ENCODE measurements at regions not wholly inside any gene's neighbourhood (a gene's known extent, or its start where the extent isn't known, plus 50 kb on each side); places are given as distances from the start of the nearest gene placed in this dataset.

GRCh38 chr10:94186722-94187121 is 176.0 kb downstream of the NOC3L start:
- Mint-ChIP-seq H3K4me3 (no peak overlapping the region), H3K36me3 (ENCODE audit: low read depth) (no peaks in the 10 kb centered on the region), H3K4me1 (ENCODE audit: low read depth) (peaks cover 2% of the 10 kb centered on the region), H3K27ac (no peak overlapping the region), H3K27me3 (ENCODE audit: low read depth) (peaks cover 11% of the 10 kb centered on the region), H3K9me3 (no peaks in the 10 kb centered on the region)
- CTCF ChIA-PET: interaction anchor here (0.7 kb wide), 1 partner anchor 169 kb away, joined by 3 read pairs; no protein-coding TSS in a partner anchor
- intact Hi-C loops (cut with micrococcal nuclease): no loop called here
- DNase-seq: no peak

- no peak for DNase-seq
- Mint-ChIP-seq H3K27ac (no peak overlapping the region), H3K9me3 (no peaks in the 10 kb centered on the region), H3K4me1 (ENCODE audit: low read depth) (no peaks in the 10 kb centered on the region), H3K36me3 (ENCODE audit: low read depth) (no peaks in the 10 kb centered on the region), H3K27me3 (ENCODE audit: low read depth) (peaks cover 10% of the 10 kb centered on the region), H3K4me3 (no peak overlapping the region)
- intact Hi-C loops (cut with micrococcal nuclease): no loop called here
- CTCF ChIA-PET: no interaction called here
These were observed 170.4 kb downstream of the NOC3L start for GRCh38 chr10:94192333-94192732.

GRCh38 chr10:94192974-94193373 is 169.8 kb downstream of the NOC3L start:
- CTCF ChIA-PET: no interaction called here
- H3K4me1 Mint-ChIP-seq (ENCODE audit: low read depth): no peaks in the 10 kb centered on the region
- intact Hi-C loops (cut with micrococcal nuclease): no loop called here
- no peaks in the 10 kb centered on the region for H3K36me3 Mint-ChIP-seq (ENCODE audit: low read depth)
- no peak overlapping the region for H3K27ac Mint-ChIP-seq
- peaks cover 10% of the 10 kb centered on the region for H3K27me3 Mint-ChIP-seq (ENCODE audit: low read depth)
- no peak for DNase-seq
- no peak overlapping the region for H3K4me3 Mint-ChIP-seq
- no peaks in the 10 kb centered on the region for H3K9me3 Mint-ChIP-seq

GRCh38 chr10:94193466-94193924 is 169.2 kb downstream of the NOC3L start:
- H3K36me3 Mint-ChIP-seq (ENCODE audit: low read depth): no peaks in the 10 kb centered on the region
- DNase-seq: no peak
- no peaks in the 10 kb centered on the region for H3K4me1 Mint-ChIP-seq (ENCODE audit: low read depth)
- H3K9me3 Mint-ChIP-seq: no peaks in the 10 kb centered on the region
- H3K27me3 Mint-ChIP-seq (ENCODE audit: low read depth): peaks cover 10% of the 10 kb centered on the region
- no peak overlapping the region for H3K4me3 Mint-ChIP-seq
- no peak overlapping the region for H3K27ac Mint-ChIP-seq
- CTCF ChIA-PET: no interaction called here
- intact Hi-C loops (cut with micrococcal nuclease): no loop called here

GRCh38 chr10:94194256-94194655 is 168.5 kb downstream of the NOC3L start:
- H3K4me1 Mint-ChIP-seq (ENCODE audit: low read depth): no peaks in the 10 kb centered on the region
- H3K27me3 Mint-ChIP-seq (ENCODE audit: low read depth): peaks cover 8% of the 10 kb centered on the region
- CTCF ChIA-PET: no interaction called here
- no peaks in the 10 kb centered on the region for H3K9me3 Mint-ChIP-seq
- no peak for DNase-seq
- no peak overlapping the region for H3K4me3 Mint-ChIP-seq
- H3K36me3 Mint-ChIP-seq (ENCODE audit: low read depth): no peaks in the 10 kb centered on the region
- intact Hi-C loops (cut with micrococcal nuclease): no loop called here
- no peak overlapping the region for H3K27ac Mint-ChIP-seq

GRCh38 chr10:94197241-94197640 is 165.5 kb downstream of the NOC3L start:
- no peaks in the 10 kb centered on the region for H3K4me1 Mint-ChIP-seq (ENCODE audit: low read depth)
- CTCF ChIA-PET: no interaction called here
- no peak overlapping the region for H3K4me3 Mint-ChIP-seq
- no peak for DNase-seq
- H3K9me3 Mint-ChIP-seq: no peaks in the 10 kb centered on the region
- H3K27me3 Mint-ChIP-seq (ENCODE audit: low read depth): peaks cover under 1% of the 10 kb centered on the region
- H3K27ac Mint-ChIP-seq: no peak overlapping the region
- intact Hi-C loops (cut with micrococcal nuclease): no loop called here
- H3K36me3 Mint-ChIP-seq (ENCODE audit: low read depth): no peaks in the 10 kb centered on the region

GRCh38 chr10:94198324-94198723 is 164.4 kb downstream of the NOC3L start:
- Mint-ChIP-seq H3K9me3 (no peaks in the 10 kb centered on the region), H3K36me3 (ENCODE audit: low read depth) (no peaks in the 10 kb centered on the region), H3K4me1 (ENCODE audit: low read depth) (no peaks in the 10 kb centered on the region), H3K27ac (no peak overlapping the region), H3K4me3 (no peak overlapping the region), H3K27me3 (ENCODE audit: low read depth) (peaks cover 3% of the 10 kb centered on the region)
- intact Hi-C loops (cut with micrococcal nuclease): no loop called here
- CTCF ChIA-PET: no interaction called here
- DNase-seq: no peak

GRCh38 chr10:94199565-94199964 is 163.2 kb downstream of the NOC3L start:
- intact Hi-C loops (cut with micrococcal nuclease): no loop called here
- no peak overlapping the region for H3K4me3 Mint-ChIP-seq
- CTCF ChIA-PET: no interaction called here

GRCh38 chr10:94200146-94200837 is 162.4 kb downstream of the NOC3L start:
- Mint-ChIP-seq H3K4me3 (no peak overlapping the region), H3K9me3 (no peaks in the 10 kb centered on the region), H3K4me1 (ENCODE audit: low read depth) (no peaks in the 10 kb centered on the region), H3K36me3 (ENCODE audit: low read depth) (no peaks in the 10 kb centered on the region), H3K27me3 (ENCODE audit: low read depth) (peaks cover 3% of the 10 kb centered on the region), H3K27ac (no peak overlapping the region)
- CTCF ChIA-PET: no interaction called here
- no peak for DNase-seq
- intact Hi-C loops (cut with micrococcal nuclease): no loop called here

More at GRCh38 chr10:94199565-94199964, 163.2 kb downstream of the NOC3L start:
- Mint-ChIP-seq H3K9me3 (no peaks in the 10 kb centered on the region), H3K4me1 (ENCODE audit: low read depth) (no peaks in the 10 kb centered on the region), H3K36me3 (ENCODE audit: low read depth) (no peaks in the 10 kb centered on the region), H3K27me3 (ENCODE audit: low read depth) (peaks cover 3% of the 10 kb centered on the region), H3K27ac (no peak overlapping the region)
- DNase-seq: no peak

GRCh38 chr10:94205396-94205831 is 157.3 kb downstream of the NOC3L start:
- no peak overlapping the region for H3K27ac Mint-ChIP-seq
- H3K9me3 Mint-ChIP-seq: no peaks in the 10 kb centered on the region
- H3K4me3 Mint-ChIP-seq: no peak overlapping the region
- H3K36me3 Mint-ChIP-seq (ENCODE audit: low read depth): no peaks in the 10 kb centered on the region
- CTCF ChIA-PET: no interaction called here
- intact Hi-C loops (cut with micrococcal nuclease): no loop called here
- DNase-seq: no peak
- H3K4me1 Mint-ChIP-seq (ENCODE audit: low read depth): no peaks in the 10 kb centered on the region
- peaks cover 7% of the 10 kb centered on the region for H3K27me3 Mint-ChIP-seq (ENCODE audit: low read depth)

- Mint-ChIP-seq H3K27ac (no peak overlapping the region), H3K36me3 (ENCODE audit: low read depth) (no peaks in the 10 kb centered on the region), H3K4me3 (no peak overlapping the region), H3K27me3 (ENCODE audit: low read depth) (peaks cover 7% of the 10 kb centered on the region), H3K9me3 (no peaks in the 10 kb centered on the region), H3K4me1 (ENCODE audit: low read depth) (no peaks in the 10 kb centered on the region)
- intact Hi-C loops (cut with micrococcal nuclease): no loop called here
- DNase-seq: no peak
- CTCF ChIA-PET: no interaction called here
These were observed 156.6 kb downstream of the NOC3L start for GRCh38 chr10:94206176-94206575.

- no peak for DNase-seq
- CTCF ChIA-PET: no interaction called here
- intact Hi-C loops (cut with micrococcal nuclease): no loop called here
- Mint-ChIP-seq H3K9me3 (no peaks in the 10 kb centered on the region), H3K36me3 (ENCODE audit: low read depth) (no peaks in the 10 kb centered on the region), H3K27me3 (ENCODE audit: low read depth) (peaks cover 5% of the 10 kb centered on the region), H3K4me3 (no peak overlapping the region), H3K27ac (no peak overlapping the region), H3K4me1 (ENCODE audit: low read depth) (no peaks in the 10 kb centered on the region)
These were observed 154.4 kb downstream of the NOC3L start for GRCh38 chr10:94208315-94208714.

- no peaks in the 10 kb centered on the region for H3K36me3 Mint-ChIP-seq (ENCODE audit: low read depth)
- peaks cover 4% of the 10 kb centered on the region for H3K27me3 Mint-ChIP-seq (ENCODE audit: low read depth)
- no peaks in the 10 kb centered on the region for H3K4me1 Mint-ChIP-seq (ENCODE audit: low read depth)
- DNase-seq: no peak
- no peak overlapping the region for H3K4me3 Mint-ChIP-seq
- H3K27ac Mint-ChIP-seq: no peak overlapping the region
- CTCF ChIA-PET: no interaction called here
- intact Hi-C loops (cut with micrococcal nuclease): no loop called here
- no peaks in the 10 kb centered on the region for H3K9me3 Mint-ChIP-seq
These were observed 152.1 kb downstream of the NOC3L start for GRCh38 chr10:94210440-94211168.
